ENCODE measurements at regions not wholly inside any gene's neighbourhood (a gene's known extent, or its start where the extent isn't known, plus 50 kb on each side); places are given as distances from the start of the nearest gene placed in this dataset.

- no peak for TF ChIP-seq CTCF (IDR thresholded peaks at IDR 0.05)
- no peak for TF ChIP-seq POLR2A (IDR thresholded peaks at IDR 0.05)
These were observed 402.2 kb upstream of the HTR1E start for GRCh38 chr6:86535100-86535499.

All from right lobe of liver (tissue), 4 donors.